CD4-positive, CD25-positive, alpha-beta regulatory T cell (primary cell): ENCODE measurements at regions not wholly inside any gene's neighbourhood (a gene's known extent, or its start where the extent isn't known, plus 50 kb on each side); places are given as distances from the start of the nearest gene placed in this dataset.
"Not testable (repeated sequence)": the region's sequence is repeated elsewhere in the genome, so short reads cannot be mapped to it uniquely, and the experiment has no call there.

Source experiments
- ATAC-seq, 2 donors: fragments of 150-1000 bp; cut with Tn5 transposase; one replicate each; pipeline ENCODE4 v1.10.0; 2021; ENCODE audit warnings: low read depth in 2 of 2, moderate number of reproducible peaks in 2 of 2, moderate library complexity in 1 of 2
- DNase-seq, 3 donors: peaks; one replicate each; pipeline versions ENCODE4 v3.0.0 to v3.0.0-alpha.2; 2012 to 2022; ENCODE audit warnings: mixed read lengths in 1 of 3
- H3K27ac ChIP-seq: one replicate; pipeline ENCODE4 v1.7.0; 2013; ENCODE audit warnings: mild to moderate bottlenecking, low read length; ENCODE audit not compliant: insufficient read depth, poor library complexity, severe bottlenecking
- H3K27me3 ChIP-seq: one replicate; pipeline ENCODE4 v1.7.0; 2013; ENCODE audit warnings: low read length; ENCODE audit not compliant: control insufficient read depth, insufficient read depth
- H3K36me3 ChIP-seq: one replicate; pipeline ENCODE4 v1.7.0; 2013; ENCODE audit warnings: mild to moderate bottlenecking, low read length, moderate library complexity; ENCODE audit not compliant: control insufficient read depth, insufficient read depth
- H3K4me1 ChIP-seq: 2 replicates; pipeline ENCODE4 v1.7.0; 2013; ENCODE audit warnings: mild to moderate bottlenecking, low read length; ENCODE audit not compliant: insufficient read depth, control insufficient read depth, poor library complexity, severe bottlenecking
- H3K4me3 ChIP-seq: one replicate; pipeline ENCODE4 v1.7.0; 2013; ENCODE audit warnings: low read depth, mild to moderate bottlenecking, low read length, moderate library complexity
- H3K9me3 ChIP-seq, 2 experiments: 1 replicate in 1 of 2; 2 replicates in 1 of 2; pipeline ENCODE4 v1.7.0; 2013; ENCODE audit warnings: low read length in 2 of 2, mild to moderate bottlenecking in 1 of 2, moderate library complexity in 1 of 2; ENCODE audit not compliant: control insufficient read depth in 2 of 2
- H3K27ac Mint-ChIP-seq, 3 donors: one replicate each; pipeline ENCODE4 v1.8.0; 2020 to 2022; ENCODE audit warnings: mild to moderate bottlenecking in 3 of 3, mixed read lengths in 3 of 3, moderate library complexity in 2 of 3
- H3K27me3 Mint-ChIP-seq: one replicate; pipeline ENCODE4 v1.8.0; 2022; ENCODE audit warnings: mild to moderate bottlenecking, mixed read lengths
- H3K36me3 Mint-ChIP-seq: one replicate; pipeline ENCODE4 v1.8.0; 2020; ENCODE audit warnings: mixed read lengths
- H3K4me1 Mint-ChIP-seq, 4 donors: one replicate each; pipeline ENCODE4 v1.8.0; 2020 to 2022; ENCODE audit warnings: mixed read lengths in 4 of 4, mild to moderate bottlenecking in 1 of 4
- H3K4me3 Mint-ChIP-seq, 4 donors: one replicate each; pipeline ENCODE4 v1.8.0; 2020 to 2022; ENCODE audit warnings: mild to moderate bottlenecking in 4 of 4, mixed read lengths in 4 of 4, moderate library complexity in 3 of 4
- H3K9me3 Mint-ChIP-seq, 7 donors: one replicate each; pipeline ENCODE4 v1.8.0; 2020 to 2022; ENCODE audit warnings: mixed read lengths in 7 of 7, mild to moderate bottlenecking in 3 of 7, moderate library complexity in 2 of 7

DNA sequence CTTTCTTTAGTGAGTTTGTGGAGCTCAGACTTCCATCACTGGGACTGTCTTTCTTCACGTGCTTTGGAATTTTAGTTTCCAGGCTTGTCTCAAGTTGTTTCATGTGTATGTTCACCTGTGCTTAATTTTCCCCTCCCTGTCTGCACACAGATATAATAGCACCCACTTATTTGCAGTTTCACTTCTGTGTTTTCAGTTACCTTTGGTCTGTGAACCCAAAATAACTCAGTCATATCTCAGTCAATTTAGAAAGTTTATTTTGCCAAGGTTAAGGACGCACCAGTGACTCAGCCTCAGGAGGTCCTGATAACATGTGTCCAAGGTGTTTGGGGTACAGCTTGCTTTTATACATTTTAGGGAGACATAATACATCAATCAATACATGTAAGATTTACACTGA, 330.4 kb downstream of the ICE1 start:
- H3K27ac Mint-ChIP-seq: peak overlapping the region in 1 of 3 donors; percentile 72
- peaks cover 0 to 21% (median 6%) of the 10 kb centered on the region in 4 donors for H3K4me1 Mint-ChIP-seq
- peaks cover 0 to 2% (median 0%) of the 10 kb centered on the region in 7 donors for H3K9me3 Mint-ChIP-seq
- no peaks in the 10 kb centered on the region for H3K36me3 ChIP-seq
- no peak overlapping the region for H3K27ac ChIP-seq
- H3K9me3 ChIP-seq: no peaks in the 10 kb centered on the region
- ATAC-seq (no peak), DNase-seq (peak in 1 of 3 donors; percentile 4)
- H3K4me3 Mint-ChIP-seq: no peak overlapping the region
- no peaks in the 10 kb centered on the region for H3K36me3 Mint-ChIP-seq
- no peak overlapping the region for H3K4me3 ChIP-seq
- H3K27me3 ChIP-seq: no peaks in the 10 kb centered on the region
- peaks cover 8% of the 10 kb centered on the region for H3K27me3 Mint-ChIP-seq
- no peaks in the 10 kb centered on the region for H3K4me1 ChIP-seq

DNA sequence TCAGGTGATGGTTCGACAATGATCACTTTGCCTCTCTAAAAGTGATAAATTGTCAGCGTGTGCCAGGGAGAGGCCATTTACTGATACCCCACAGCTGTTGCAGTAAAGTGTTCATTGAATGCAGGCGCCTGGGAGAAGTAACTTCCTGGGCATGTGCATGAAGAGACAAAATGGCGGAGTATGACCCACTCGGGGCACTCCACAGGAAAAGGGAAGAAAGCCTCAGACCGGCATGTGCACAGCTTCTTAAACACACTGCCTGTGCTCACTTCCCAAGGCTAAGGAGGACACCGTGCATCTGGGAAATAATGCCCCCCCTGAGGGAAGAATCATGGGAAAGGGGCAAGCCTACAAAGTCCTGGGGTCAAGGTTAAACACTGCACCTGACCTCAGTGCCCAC, 329.5 kb downstream of the ICE1 start:
- H3K4me1 Mint-ChIP-seq: peaks cover 0 to 21% (median 6%) of the 10 kb centered on the region in 4 donors
- peaks cover 8% of the 10 kb centered on the region for H3K27me3 Mint-ChIP-seq
- peaks cover 0 to 2% (median under 1%) of the 10 kb centered on the region in 7 donors for H3K9me3 Mint-ChIP-seq
- DNase-seq (no peak), ATAC-seq (no peak)
- H3K27me3 ChIP-seq: no peaks in the 10 kb centered on the region
- H3K36me3 ChIP-seq: no peaks in the 10 kb centered on the region
- H3K27ac ChIP-seq: no peak overlapping the region
- no peak overlapping the region for H3K4me3 Mint-ChIP-seq
- H3K4me3 ChIP-seq: no peak overlapping the region
- no peaks in the 10 kb centered on the region for H3K36me3 Mint-ChIP-seq
- H3K9me3 ChIP-seq: no peaks in the 10 kb centered on the region
- H3K27ac Mint-ChIP-seq: no peak overlapping the region
- H3K4me1 ChIP-seq: no peaks in the 10 kb centered on the region

DNA sequence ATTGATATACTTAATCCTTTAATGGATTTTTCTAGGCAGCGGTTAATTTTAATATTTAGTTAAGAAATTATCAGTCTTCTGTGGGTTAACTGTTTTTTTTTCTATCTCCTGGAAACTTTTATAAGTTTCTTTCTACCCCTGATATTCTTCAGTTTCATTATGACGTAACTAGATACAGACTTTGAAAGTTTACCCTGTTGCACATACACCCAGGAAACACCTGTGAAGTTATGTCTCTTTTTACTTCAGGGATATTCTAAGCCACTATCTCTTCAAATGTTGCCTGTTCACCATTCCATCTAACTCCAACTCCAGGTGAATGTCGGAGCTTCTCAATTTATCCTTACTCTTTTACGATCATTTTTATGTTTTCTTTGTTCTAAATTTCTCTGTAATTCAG, 329.0 kb downstream of the ICE1 start:
- ATAC-seq (no peak), DNase-seq (peak in 1 of 3 donors; percentile 5)
- Histone ChIP-seq H3K27me3 (no peaks in the 10 kb centered on the region), H3K27ac (no peak overlapping the region), H3K4me3 (no peak overlapping the region), H3K36me3 (no peaks in the 10 kb centered on the region), H3K9me3 (no peaks in the 10 kb centered on the region), H3K4me1 (no peaks in the 10 kb centered on the region)
- Mint-ChIP-seq H3K9me3 (peaks cover 0 to 4% (median 2%) of the 10 kb centered on the region in 7 donors), H3K27ac (no peak overlapping the region), H3K4me3 (no peak overlapping the region), H3K27me3 (peaks cover 8% of the 10 kb centered on the region), H3K4me1 (peaks cover 0 to 21% (median 6%) of the 10 kb centered on the region in 4 donors), H3K36me3 (no peaks in the 10 kb centered on the region)

DNA sequence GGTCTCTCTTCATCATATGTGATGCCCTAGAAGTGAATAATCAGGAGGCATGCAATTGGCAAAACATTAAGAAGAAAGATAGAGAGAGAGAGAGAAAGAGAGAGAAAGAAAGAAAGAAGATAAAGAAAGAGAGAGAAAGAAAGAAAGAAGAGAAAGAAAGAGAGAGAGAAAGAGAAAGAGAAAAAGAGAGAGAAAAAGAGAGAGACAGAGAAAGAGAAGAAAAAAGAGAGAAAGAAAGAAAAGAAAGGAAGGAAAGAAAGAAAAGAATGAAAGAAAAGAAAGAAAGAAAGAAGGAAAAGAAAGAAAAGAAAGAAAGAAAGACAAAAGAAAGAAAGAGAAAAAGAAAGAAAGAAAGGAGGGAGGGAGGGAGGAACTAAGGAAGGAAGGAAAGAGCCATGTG, 318.9 kb downstream of the ICE1 start:
- Histone ChIP-seq H3K9me3 (peaks cover 6 to 15% of the 10 kb centered on the region in 2 experiments), H3K4me1 (no peaks in the 10 kb centered on the region), H3K36me3 (no peaks in the 10 kb centered on the region), H3K27me3 (no peaks in the 10 kb centered on the region), H3K4me3 (no peak overlapping the region), H3K27ac (no peak overlapping the region)
- Mint-ChIP-seq H3K4me3 (peak overlapping the region in 1 of 4 donors; percentile 68), H3K27me3 (peaks cover 17% of the 10 kb centered on the region), H3K9me3 (peaks cover 0 to 30% (median 11%) of the 10 kb centered on the region in 7 donors), H3K27ac (no peak overlapping the region), H3K36me3 (no peaks in the 10 kb centered on the region), H3K4me1 (no peaks in the 10 kb centered on the region)
- DNase-seq: no peak
- no peak for ATAC-seq

DNA sequence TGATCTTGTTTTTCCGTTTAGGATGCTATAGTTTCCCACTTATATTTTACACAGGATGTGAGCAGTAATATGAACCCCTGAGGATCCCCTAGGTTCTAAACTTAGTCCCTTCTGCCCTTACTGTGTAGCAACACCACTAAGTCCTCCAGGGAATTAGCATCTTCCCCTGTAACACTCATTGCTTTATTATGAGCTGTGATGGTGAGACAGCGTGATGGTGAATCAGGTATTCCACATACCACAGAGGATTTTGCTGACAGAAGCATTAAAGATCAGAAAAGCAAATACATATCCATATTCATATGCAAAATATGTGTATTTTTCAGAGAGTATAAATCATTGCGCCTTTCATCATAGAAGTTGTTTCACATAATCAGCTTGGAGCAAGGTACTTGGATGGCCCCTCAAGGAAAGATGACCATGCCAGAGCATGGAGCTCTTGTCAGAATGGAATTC, 317.0 kb downstream of the ICE1 start:
- Histone ChIP-seq H3K36me3 (no peaks in the 10 kb centered on the region), H3K4me3 (no peak overlapping the region), H3K4me1 (no peaks in the 10 kb centered on the region), H3K27ac (no peak overlapping the region), H3K27me3 (no peaks in the 10 kb centered on the region), H3K9me3 (peaks cover 3 to 6% of the 10 kb centered on the region in 2 experiments)
- ATAC-seq: no peak
- DNase-seq: no peak
- Mint-ChIP-seq H3K27me3 (peaks cover 21% of the 10 kb centered on the region), H3K9me3 (peaks cover 0 to 13% (median 5%) of the 10 kb centered on the region in 7 donors), H3K4me1 (peaks cover 0 to 5% (median 0%) of the 10 kb centered on the region in 4 donors), H3K4me3 (no peak overlapping the region), H3K27ac (no peak overlapping the region), H3K36me3 (no peaks in the 10 kb centered on the region)

DNA sequence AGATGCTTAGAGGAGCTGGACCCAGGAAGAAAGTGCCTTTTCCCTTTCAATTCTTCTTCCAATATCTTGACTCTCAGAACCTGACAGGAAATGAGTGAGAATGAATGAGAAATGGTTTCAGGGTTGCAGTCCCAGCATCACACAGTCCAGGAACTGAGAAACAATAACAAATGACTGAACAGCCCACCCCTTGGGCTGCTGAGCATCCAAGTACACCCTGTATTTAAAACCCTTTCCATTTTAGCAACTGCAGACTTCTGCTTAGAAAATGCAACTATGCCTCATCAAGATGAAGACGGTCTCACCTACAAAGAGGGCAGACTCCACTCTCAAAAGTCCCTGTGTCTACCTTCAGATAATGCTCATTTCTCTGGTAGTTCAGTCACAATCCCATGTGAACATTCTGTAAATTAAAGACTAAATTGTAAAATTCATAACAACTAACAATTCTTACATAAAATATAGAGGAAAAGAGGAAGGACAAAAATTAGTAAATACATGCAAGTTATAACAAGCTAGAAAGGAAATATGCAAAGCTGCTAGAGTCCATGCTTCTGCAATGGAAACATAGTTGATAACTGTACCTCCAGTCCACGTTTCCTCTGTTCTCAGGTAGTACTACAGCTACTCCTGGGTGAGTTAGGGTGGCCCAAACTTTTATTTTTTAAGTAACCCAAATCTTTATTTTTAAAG, 316.5 kb downstream of the ICE1 start:
- Histone ChIP-seq H3K27ac (no peak overlapping the region), H3K4me3 (no peak overlapping the region), H3K36me3 (no peaks in the 10 kb centered on the region), H3K9me3 (peaks cover 3% of the 10 kb centered on the region in 2 experiments), H3K27me3 (no peaks in the 10 kb centered on the region), H3K4me1 (no peaks in the 10 kb centered on the region)
- Mint-ChIP-seq H3K4me3 (no peak overlapping the region), H3K27ac (no peak overlapping the region), H3K9me3 (peaks cover 0 to 13% (median 5%) of the 10 kb centered on the region in 7 donors), H3K36me3 (no peaks in the 10 kb centered on the region), H3K27me3 (peaks cover 21% of the 10 kb centered on the region), H3K4me1 (peaks cover 0 to 5% (median 0%) of the 10 kb centered on the region in 4 donors)
- DNase-seq: no peak
- no peak for ATAC-seq

DNA sequence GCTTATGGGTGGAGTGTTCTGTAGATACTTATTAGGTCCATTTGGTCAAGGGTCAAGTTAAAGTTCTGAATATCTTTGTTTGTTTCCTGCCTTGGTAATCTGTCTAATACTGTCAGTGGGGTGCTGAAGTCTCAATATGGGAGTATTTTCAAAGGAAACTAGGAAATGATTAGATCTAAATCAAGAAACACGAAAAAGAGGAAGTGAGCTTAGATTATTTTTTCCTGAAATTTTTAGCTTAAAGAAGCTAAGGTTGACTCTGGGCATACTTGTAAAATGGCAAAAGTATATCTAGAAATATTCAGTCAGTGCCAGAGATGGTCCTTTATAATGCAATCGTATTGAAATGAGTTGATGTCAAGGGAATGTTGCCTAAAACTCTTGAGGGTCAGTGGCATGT, 313.5 kb downstream of the ICE1 start:
- H3K27me3 Mint-ChIP-seq: peaks cover 21% of the 10 kb centered on the region
- H3K4me1 Mint-ChIP-seq: peaks cover 0 to 5% (median 0%) of the 10 kb centered on the region in 4 donors
- Histone ChIP-seq H3K27me3 (no peaks in the 10 kb centered on the region), H3K36me3 (no peaks in the 10 kb centered on the region), H3K9me3 (no peaks in the 10 kb centered on the region), H3K4me3 (no peak overlapping the region), H3K27ac (no peak overlapping the region), H3K4me1 (no peaks in the 10 kb centered on the region)
- peaks cover 0 to 5% (median 0%) of the 10 kb centered on the region in 7 donors for H3K9me3 Mint-ChIP-seq
- H3K36me3 Mint-ChIP-seq: no peaks in the 10 kb centered on the region
- no peak for ATAC-seq
- no peak overlapping the region for H3K27ac Mint-ChIP-seq
- DNase-seq: no peak
- H3K4me3 Mint-ChIP-seq: no peak overlapping the region

DNA sequence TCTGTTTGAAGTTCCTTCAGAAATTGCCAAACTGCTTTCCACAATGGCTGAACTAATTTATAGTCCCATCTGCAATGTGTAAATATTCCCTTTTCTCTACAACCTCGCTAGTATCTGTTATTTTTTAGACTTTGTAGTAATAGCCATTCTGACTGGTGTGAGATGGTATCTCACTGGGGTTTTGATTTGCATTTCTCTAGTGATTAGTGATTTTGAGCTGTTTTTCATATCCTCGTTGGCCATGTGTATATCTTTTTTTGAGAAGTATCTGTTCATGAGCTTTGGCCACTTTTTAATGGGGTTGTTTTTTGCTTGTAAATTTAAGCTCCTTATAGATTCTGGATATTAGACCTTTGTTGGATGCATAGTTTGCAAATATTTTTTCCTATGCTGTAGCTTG, 310.6 kb downstream of the ICE1 start:
- H3K4me1 Mint-ChIP-seq, H3K4me3 ChIP-seq, H3K9me3 Mint-ChIP-seq, DNase-seq, H3K4me1 ChIP-seq, H3K9me3 ChIP-seq, H3K36me3 ChIP-seq, H3K27me3 ChIP-seq, H3K4me3 Mint-ChIP-seq, H3K36me3 Mint-ChIP-seq, H3K27ac Mint-ChIP-seq, ATAC-seq, H3K27ac ChIP-seq: not testable (repeated sequence)
- H3K27me3 Mint-ChIP-seq: peaks cover 13% of the 10 kb centered on the region
